Stimulated activated CD4-positive, alpha-beta T cell treated with anti-CD3 and anti-CD28 coated beads, Interleukin-15, amount 100 ng/mL, for 1 hour (primary cell): ENCODE measurements at regions not wholly inside any gene's neighbourhood (a gene's known extent, or its start where the extent isn't known, plus 50 kb on each side); places are given as distances from the start of the nearest gene placed in this dataset.
"Not testable (repeated sequence)": the region's sequence is repeated elsewhere in the genome, so short reads cannot be mapped to it uniquely, and the experiment has no call there.

Experiments used
- DNase-seq, 2 donors: peaks; one replicate each; pipeline ENCODE4 v3.0.0-alpha.2; 2020; ENCODE audit warnings: low read depth in 1 of 2, low spot score in 1 of 2

- DNase-seq = no peak
Measured at GRCh38 chrX:40885989-40886388, 150.6 kb upstream of the MED14 start.

- no peak for DNase-seq
Measured at GRCh38 chrX:40887476-40887875, 152.1 kb upstream of the MED14 start.

GRCh38 chrX:40891798-40892197 lies 156.5 kb upstream of the MED14 start:
- no peak for DNase-seq

GRCh38 chrX:40893251-40893910 lies 158.0 kb upstream of the MED14 start:
- DNase-seq = no peak

- no peak for DNase-seq
Measured at GRCh38 chrX:40895246-40895645, 159.9 kb upstream of the MED14 start.

GRCh38 chrX:40897718-40898270 lies 162.5 kb upstream of the MED14 start:
- DNase-seq = no peak

- not testable (repeated sequence) for DNase-seq
Measured at GRCh38 chrX:40904739-40905138, 169.4 kb upstream of the MED14 start.

- DNase-seq = no peak
Measured at GRCh38 chrX:40908026-40908425, 172.7 kb upstream of the MED14 start.

GRCh38 chrX:40908857-40909475 lies 173.6 kb upstream of the MED14 start:
- no peak for DNase-seq

- no peak for DNase-seq
Measured at GRCh38 chrX:40912166-40912565, 173.1 kb upstream of the USP9X start.

GRCh38 chrX:40912576-40912975 lies 172.7 kb upstream of the USP9X start:
- DNase-seq = no peak

GRCh38 chrX:40920351-40920750 lies 164.9 kb upstream of the USP9X start:
- DNase-seq = no peak

GRCh38 chrX:40922307-40922706 lies 162.9 kb upstream of the USP9X start:
- DNase-seq = no peak

- not testable (repeated sequence) for DNase-seq
Measured at GRCh38 chrX:40926739-40927427, 158.4 kb upstream of the USP9X start.

- no peak for DNase-seq
Measured at GRCh38 chrX:40928076-40928475, 157.2 kb upstream of the USP9X start.

- DNase-seq = no peak
Measured at GRCh38 chrX:40931921-40932320, 153.3 kb upstream of the USP9X start.

GRCh38 chrX:40933132-40933705 lies 152.0 kb upstream of the USP9X start:
- DNase-seq = no peak

GRCh38 chrX:40933706-40934425 lies 151.4 kb upstream of the USP9X start:
- DNase-seq = no peak

GRCh38 chrX:40936827-40937226 lies 148.4 kb upstream of the USP9X start:
- DNase-seq = no peak

- no peak for DNase-seq
Measured at GRCh38 chrX:40938423-40938822, 146.8 kb upstream of the USP9X start.

GRCh38 chrX:40943093-40943641 lies 142.1 kb upstream of the USP9X start:
- no peak for DNase-seq
